ENCODE measurements at regions not wholly inside any gene's neighbourhood (a gene's known extent, or its start where the extent isn't known, plus 50 kb on each side); places are given as distances from the start of the nearest gene placed in this dataset.
A peak's percentile ranks its signal among the peaks of the same experiment; 100 is the strongest.

GRCh38 chr6:80939898-80940297 is 812.6 kb downstream of the TENT5A start:
- H3K4me3 ChIP-seq (ENCODE audit: low read depth, low read length), result no peak overlapping the region
- FAIRE-seq (no peak), DNase-seq (ENCODE audit: low read depth) (no peak)
- no peaks in the 10 kb centered on the region for H3K36me3 ChIP-seq (ENCODE audit: control insufficient read depth, insufficient read depth, low read length)
- H3K27me3 ChIP-seq (ENCODE audit: control insufficient read depth, insufficient read depth, low read length), result no peaks in the 10 kb centered on the region
- no peak for TF ChIP-seq CTCF (IDR thresholded peaks at IDR 0.05; ENCODE audit: insufficient read depth, low read length, severe bottlenecking)

DNA sequence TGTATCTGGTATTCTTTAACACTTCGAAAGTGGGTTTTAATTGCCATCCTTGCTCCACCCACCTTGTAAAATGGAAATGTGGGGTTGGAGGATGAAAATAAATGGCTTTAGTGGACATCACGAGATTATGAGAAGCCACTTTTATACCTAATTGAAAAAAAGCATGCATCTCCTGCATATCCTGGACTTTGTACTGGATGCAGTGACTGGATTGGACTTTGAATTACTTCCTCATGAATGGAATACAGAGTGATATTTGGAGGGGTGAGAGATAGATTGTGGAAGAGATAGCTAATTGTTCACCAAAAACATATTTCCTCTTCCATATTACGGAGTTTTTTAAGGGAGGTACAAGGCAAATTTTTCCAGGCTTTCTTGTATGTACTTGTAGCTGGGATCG is 813.0 kb downstream of the TENT5A start:
- no peak for FAIRE-seq
- H3K4me3 ChIP-seq (ENCODE audit: low read depth, low read length), result no peak overlapping the region

GRCh38 chr6:80938131-80938530 is 814.4 kb downstream of the TENT5A start:
- no peaks in the 10 kb centered on the region for H3K27me3 ChIP-seq (ENCODE audit: control insufficient read depth, insufficient read depth, low read length)
- peak; percentile 4 for DNase-seq (ENCODE audit: low read depth)
- no peak overlapping the region for H3K4me3 ChIP-seq (ENCODE audit: low read depth, low read length)

More for the DNA sequence above, 813.0 kb downstream of the TENT5A start:
- no peaks in the 10 kb centered on the region for H3K27me3 ChIP-seq (ENCODE audit: control insufficient read depth, insufficient read depth, low read length)
- no peak for DNase-seq (ENCODE audit: low read depth)
- no peaks in the 10 kb centered on the region for H3K36me3 ChIP-seq (ENCODE audit: control insufficient read depth, insufficient read depth, low read length)
- TF ChIP-seq CTCF (IDR thresholded peaks at IDR 0.05; ENCODE audit: insufficient read depth, low read length, severe bottlenecking), result no peak

DNA sequence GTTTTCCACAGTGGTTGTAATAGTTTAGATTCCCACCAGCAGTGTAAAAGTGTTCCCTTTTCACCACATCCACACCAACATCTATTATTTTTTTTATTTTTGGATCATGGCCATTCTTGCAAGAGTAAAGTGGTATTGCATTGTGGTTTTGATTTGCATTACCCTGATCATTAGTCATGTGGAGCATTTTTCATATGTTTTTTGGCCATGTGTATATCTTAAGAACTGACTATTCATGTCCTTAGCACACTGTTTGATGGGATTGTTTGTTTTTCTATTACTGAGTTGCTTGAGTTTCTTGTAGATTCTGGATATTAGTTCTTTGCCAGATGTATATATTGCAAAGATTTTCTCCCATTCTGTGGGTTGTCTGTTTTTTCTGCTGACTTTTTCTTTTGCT is 820.1 kb downstream of the TENT5A start:
- Histone ChIP-seq H3K27me3 (ENCODE audit: control insufficient read depth, insufficient read depth, low read length) (no peaks in the 10 kb centered on the region), H3K4me3 (ENCODE audit: low read depth, low read length) (no peak overlapping the region), H3K36me3 (ENCODE audit: control insufficient read depth, insufficient read depth, low read length) (no peaks in the 10 kb centered on the region)
- DNase-seq (ENCODE audit: low read depth), result no peak
- no peak for TF ChIP-seq CTCF (IDR thresholded peaks at IDR 0.05; ENCODE audit: insufficient read depth, low read length, severe bottlenecking)
- FAIRE-seq, result no peak

More at GRCh38 chr6:80938131-80938530, 814.4 kb downstream of the TENT5A start:
- no peak for TF ChIP-seq CTCF (IDR thresholded peaks at IDR 0.05; ENCODE audit: insufficient read depth, low read length, severe bottlenecking)
- no peaks in the 10 kb centered on the region for H3K36me3 ChIP-seq (ENCODE audit: control insufficient read depth, insufficient read depth, low read length)
- FAIRE-seq, result no peak

- Histone ChIP-seq H3K36me3 (ENCODE audit: control insufficient read depth, insufficient read depth, low read length) (no peaks in the 10 kb centered on the region), H3K4me3 (ENCODE audit: low read depth, low read length) (no peak overlapping the region), H3K27me3 (ENCODE audit: control insufficient read depth, insufficient read depth, low read length) (no peaks in the 10 kb centered on the region)
- FAIRE-seq (no peak), DNase-seq (ENCODE audit: low read depth) (no peak)
- no peak for TF ChIP-seq CTCF (IDR thresholded peaks at IDR 0.05; ENCODE audit: insufficient read depth, low read length, severe bottlenecking)
Observed at GRCh38 chr6:80930376-80930775, 822.1 kb downstream of the TENT5A start.

GRCh38 chr6:80923816-80924215 is 817.3 kb downstream of the BCKDHB start:
- Histone ChIP-seq H3K27me3 (ENCODE audit: control insufficient read depth, insufficient read depth, low read length) (no peaks in the 10 kb centered on the region), H3K36me3 (ENCODE audit: control insufficient read depth, insufficient read depth, low read length) (no peaks in the 10 kb centered on the region), H3K4me3 (ENCODE audit: low read depth, low read length) (no peak overlapping the region)
- no peak for FAIRE-seq
- DNase-seq (ENCODE audit: low read depth), result no peak
- TF ChIP-seq CTCF (IDR thresholded peaks at IDR 0.05; ENCODE audit: insufficient read depth, low read length, severe bottlenecking), result no peak
